DOHH2 (cell line): ENCODE measurements at regions not wholly inside any gene's neighbourhood (a gene's known extent, or its start where the extent isn't known, plus 50 kb on each side); places are given as distances from the start of the nearest gene placed in this dataset.

Source experiments
- CTCF ChIP-seq: fragments of 200-600 bp; sonication (generic); IDR thresholded peaks from one replicate; pipeline ENCODE4 v1.5.1; 2014; ENCODE audit warnings: antibody characterized with exemption, mild to moderate bottlenecking, low read depth, low read length; ENCODE audit not compliant: poor library complexity, severe bottlenecking
- EZH2phosphoT487 ChIP-seq: fragments of 200-600 bp; sonication (generic); IDR thresholded peaks from 2 replicates; pipeline ENCODE4 v1.6.1; 2017; ENCODE audit warnings: borderline replicate concordance, mild to moderate bottlenecking, antibody characterized with exemption, low read length, moderate library complexity, mixed read lengths

- TF ChIP-seq CTCF (no peak), EZH2phosphoT487 (no peak)
Measured at GRCh38 chr7:12456506-12456905, 52.8 kb upstream of the VWDE start.
